ENCODE measurements at regions not wholly inside any gene's neighbourhood (a gene's known extent, or its start where the extent isn't known, plus 50 kb on each side); places are given as distances from the start of the nearest gene placed in this dataset.

GRCh38 chr5:107272954-107273353 is 397.8 kb downstream of the EFNA5 start (continued):
- TF ChIP-seq JUND (IDR thresholded peaks at IDR 0.05) (no peak), EGR1 (IDR thresholded peaks at IDR 0.05; ENCODE audit: low read depth) (no peak), ELF1 (IDR thresholded peaks at IDR 0.05; ENCODE audit: borderline replicate concordance, low read depth) (no peak)

DNA sequence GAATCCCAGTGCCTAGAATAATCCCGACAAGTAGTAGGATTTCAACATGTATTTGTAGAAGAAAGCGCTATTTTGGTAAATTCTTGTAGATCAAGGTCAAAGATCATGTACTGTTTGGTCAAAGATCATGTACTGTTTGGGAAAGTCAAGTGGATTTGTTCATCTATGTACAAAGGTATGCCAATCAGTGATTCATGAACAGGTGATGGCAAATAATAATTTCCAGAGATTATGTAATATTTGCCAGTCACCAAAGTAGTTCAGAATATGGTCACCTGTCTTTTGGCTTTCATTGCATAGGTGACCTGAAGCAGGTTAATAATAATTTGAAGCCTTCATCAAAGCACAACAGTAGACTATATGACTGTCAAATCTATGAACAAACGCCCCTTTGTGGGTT is 398.2 kb downstream of the EFNA5 start:
- Histone ChIP-seq H3K4me3 (replicated peaks in 1 of 2; ENCODE audit: low read depth in 1 of 2, low read length in 2 of 2) (no peak overlapping the region), H3K9me2 (ENCODE audit: insufficient read depth) (peaks cover 4% of the 10 kb centered on the region; the same call in 1 of the 2 replicates), H3K9ac (ENCODE audit: low read length) (no peak overlapping the region), H4K20me1 (ENCODE audit: insufficient read depth) (no peaks in the 10 kb centered on the region), H3K4me1 (ENCODE audit: control insufficient read depth in 1 of 2, insufficient read depth in 2 of 2, low read length in 2 of 2) (no peaks in the 10 kb centered on the region), H3K9me3 (ENCODE audit: control insufficient read depth in 1 of 2, insufficient read depth in 1 of 2, low read depth in 1 of 2, low read length in 2 of 2) (no peaks in the 10 kb centered on the region), H3K4me2 (ENCODE audit: low read length) (no peak overlapping the region), H3K27me3 (ENCODE audit: insufficient read depth, low read length) (no peaks in the 10 kb centered on the region), H3K79me2 (ENCODE audit: insufficient read depth, low read length) (no peaks in the 10 kb centered on the region), H3K36me3 (ENCODE audit: control insufficient read depth in 1 of 2, insufficient read depth in 2 of 2, low read length in 2 of 2) (no peaks in the 10 kb centered on the region), H3K27ac (ENCODE audit: low read depth, low read length) (no peak overlapping the region), H2AFZ (ENCODE audit: low read depth, low read length, poor library complexity, severe bottlenecking) (no peak overlapping the region)
- intact Hi-C loops (cut with micrococcal nuclease), result no loop called here
- ATAC-seq (no peak), DNase-seq (ENCODE audit: low read depth, low spot score) (no peak)
- ChIA-PET POLR2A (no interaction called here), RAD21 (ENCODE audit: low non-redundant PET in 1 of 2, low total read pairs in 2 of 2, uncharacterized antibody in 2 of 2, unreplicated experiment in 2 of 2) (no interaction called here), CTCF (no interaction called here)
- TF ChIP-seq ZNF274 (IDR thresholded peaks at IDR 0.05; ENCODE audit: low read depth, low read length), result no peak
- no peak for TF ChIP-seq ZFX (IDR thresholded peaks at IDR 0.05)
- no TSS peak for BruUV-seq (replicated peaks)

- no peaks in the 10 kb centered on the region for H3K4me1 ChIP-seq (ENCODE audit: control insufficient read depth in 1 of 2, insufficient read depth in 2 of 2, low read length in 2 of 2)
- RAD21 ChIA-PET (ENCODE audit: low non-redundant PET in 1 of 2, low total read pairs in 2 of 2, uncharacterized antibody in 2 of 2, unreplicated experiment in 2 of 2), result no interaction called here
- no peaks in the 10 kb centered on the region for H3K27me3 ChIP-seq (ENCODE audit: insufficient read depth, low read length)
- no peaks in the 10 kb centered on the region for H3K9me3 ChIP-seq (ENCODE audit: control insufficient read depth in 1 of 2, insufficient read depth in 1 of 2, low read depth in 1 of 2, low read length in 2 of 2)
- H3K9ac ChIP-seq (ENCODE audit: low read length), result no peak overlapping the region
- no peak overlapping the region for H3K4me3 ChIP-seq (replicated peaks in 1 of 2; ENCODE audit: low read depth in 1 of 2, low read length in 2 of 2)
- H3K4me2 ChIP-seq (ENCODE audit: low read length), result no peak overlapping the region
- POLR2A ChIA-PET, result no interaction called here
- no peak overlapping the region for H3K27ac ChIP-seq (ENCODE audit: low read depth, low read length)
- H3K36me3 ChIP-seq (ENCODE audit: control insufficient read depth in 1 of 2, insufficient read depth in 2 of 2, low read length in 2 of 2), result no peaks in the 10 kb centered on the region
- peaks cover 5% of the 10 kb centered on the region; the same call in 1 of the 2 replicates for H3K9me2 ChIP-seq (ENCODE audit: insufficient read depth)
- H2AFZ ChIP-seq (ENCODE audit: low read depth, low read length, poor library complexity, severe bottlenecking), result no peak overlapping the region
- TF ChIP-seq POLR2A (IDR thresholded peaks at IDR 0.05; ENCODE audit: borderline replicate concordance, extremely low read depth, insufficient read depth, insufficient read length) (no peak), SIN3A (IDR thresholded peaks at IDR 0.05; ENCODE audit: low read depth) (no peak)
- H3K79me2 ChIP-seq (ENCODE audit: insufficient read depth, low read length), result no peaks in the 10 kb centered on the region
- BruUV-seq (replicated peaks), result no TSS peak
- CTCF ChIA-PET, result no interaction called here
- ATAC-seq, result no peak
- intact Hi-C loops (cut with micrococcal nuclease), result no loop called here
- no peak for DNase-seq (ENCODE audit: low read depth, low spot score)
- H4K20me1 ChIP-seq (ENCODE audit: insufficient read depth), result no peaks in the 10 kb centered on the region
These were observed 398.9 kb downstream of the EFNA5 start for GRCh38 chr5:107271682-107272350.

All from HCT116 (cell line).